GM23338 (cell line): ENCODE measurements at regions not wholly inside any gene's neighbourhood (a gene's known extent, or its start where the extent isn't known, plus 50 kb on each side); places are given as distances from the start of the nearest gene placed in this dataset.

Experiments used
- CREB1 ChIP-seq: fragments of 250-450 bp; sonication (Bioruptor Pico); IDR thresholded peaks from 2 replicates; pipeline ENCODE4 v1.5.0; 2020; ENCODE audit warnings: low read depth, mild to moderate bottlenecking, moderate library complexity
- CTCF ChIP-seq, 2 experiments: fragments of 200-600 bp in 1 of 2; sonication (generic) in 1 of 2; conservative IDR thresholded peaks; 2 replicates each; pipeline versions ENCODE4 v1.5.1 to v1.6.1; 2016 to 2017; ENCODE audit warnings: antibody characterized with exemption in 2 of 2, low read depth in 2 of 2, mild to moderate bottlenecking in 2 of 2, moderate library complexity in 1 of 2
- EZH2 ChIP-seq: fragments of 200-600 bp; sonication (generic); IDR thresholded peaks from one replicate; pipeline ENCODE4 v1.8.0; 2017; ENCODE audit warnings: antibody characterized with exemption, mild to moderate bottlenecking, low read depth; ENCODE audit not compliant: unreplicated experiment
- EZH2phosphoT487 ChIP-seq: fragments of 200-600 bp; sonication (generic); IDR thresholded peaks from one replicate; pipeline ENCODE4 v1.8.1; 2018; ENCODE audit warnings: antibody characterized with exemption; ENCODE audit not compliant: unreplicated experiment
- NANOG ChIP-seq: IDR thresholded peaks from 2 replicates; pipeline ENCODE4 v1.6.1; 2016; ENCODE audit warnings: antibody characterized with exemption, borderline replicate concordance
- POLR2AphosphoS5 ChIP-seq: IDR thresholded peaks from 2 replicates; pipeline ENCODE4 v1.6.1; 2016; ENCODE audit warnings: antibody characterized with exemption, low read depth
- REST ChIP-seq: IDR thresholded peaks from one replicate; pipeline ENCODE4 v1.6.1; 2018; ENCODE audit warnings: antibody characterized with exemption; ENCODE audit not compliant: unreplicated experiment
- STAT1 ChIP-seq: IDR thresholded peaks from one replicate; pipeline ENCODE4 v1.6.1; 2016; ENCODE audit warnings: antibody characterized with exemption; ENCODE audit not compliant: unreplicated experiment
- ZNF114 ChIP-seq: fragments of 250-450 bp; sonication (Bioruptor Pico); IDR thresholded peaks from 2 replicates; pipeline ENCODE4 v1.5.0; 2020; ENCODE audit warnings: mild to moderate bottlenecking, moderate library complexity
- ZNF331 ChIP-seq: fragments of 250-450 bp; sonication (Bioruptor Pico); IDR thresholded peaks from 2 replicates; pipeline ENCODE4 v1.5.0; 2020; ENCODE audit warnings: low read depth, mild to moderate bottlenecking, moderate library complexity
- ZNF462 ChIP-seq: fragments of 250-450 bp; sonication (Bioruptor Pico); IDR thresholded peaks from 2 replicates; pipeline ENCODE4 v1.5.0; 2020; ENCODE audit warnings: mild to moderate bottlenecking, moderate library complexity

GRCh38 chr14:48229091-48229490 lies 553.7 kb upstream of the MDGA2 start:
- no peak for TF ChIP-seq CTCF (conservative IDR thresholded peaks at IDR 0.05; ENCODE audit: low read depth in 2 of 2)
- TF ChIP-seq POLR2AphosphoS5, result no peak
- TF ChIP-seq EZH2, result no peak
- TF ChIP-seq CREB1, result no peak
- no peak for TF ChIP-seq EZH2phosphoT487
- no peak for TF ChIP-seq ZNF114 (CRISPR knock-in tag)
- no peak for TF ChIP-seq NANOG
- TF ChIP-seq REST, result no peak
- TF ChIP-seq ZNF331 (CRISPR knock-in tag), result no peak
- TF ChIP-seq STAT1, result no peak
- TF ChIP-seq ZNF462 (CRISPR knock-in tag), result no peak
